MCF 10A (cell line): ENCODE measurements at regions not wholly inside any gene's neighbourhood (a gene's known extent, or its start where the extent isn't known, plus 50 kb on each side); places are given as distances from the start of the nearest gene placed in this dataset.

Experiments
- BruUV-seq: library from RNA; stranded (reverse); fragments of 400-500 nt; replicated peaks from 2 replicates; lab custom pipeline; 2021; lab: Mats Ljungman, UMichigan
- CTCF ChIA-PET: fragments of 300-600 bp; sonication (Branson Sonifier 250); formaldehyde crosslinking; extraction: SDS; loops from one replicate; lab custom pipeline; 2021; ENCODE audit warnings: antibody characterized with exemption, inconsistent platforms; lab: Yijun Ruan, JAX
- POLR2A ChIA-PET: fragments of 300-600, 350-650 bp; sonication (Branson Sonifier 250); formaldehyde crosslinking; extraction: SDS; loops from one replicate; lab custom pipeline; 2020; ENCODE audit warnings: antibody characterized with exemption, inconsistent platforms; lab: Yijun Ruan, JAX
- DNase-seq: peaks from one replicate; pipeline ENCODE4 v3.0.0-alpha.2; 2018; ENCODE audit not compliant: unreplicated experiment
- H3K27ac Mint-ChIP-seq: one replicate; pipeline ENCODE4 v1.8.0; 2022; ENCODE audit warnings: mild to moderate bottlenecking, low read depth, mixed read lengths; ENCODE audit not compliant: unreplicated experiment
- H3K27me3 Mint-ChIP-seq: one replicate; pipeline ENCODE4 v1.8.0; 2022; ENCODE audit warnings: mixed read lengths; ENCODE audit not compliant: insufficient read depth, unreplicated experiment
- H3K36me3 Mint-ChIP-seq: one replicate; pipeline ENCODE4 v1.8.0; 2022; ENCODE audit warnings: mild to moderate bottlenecking, moderate library complexity, mixed read lengths; ENCODE audit not compliant: insufficient read depth, unreplicated experiment
- H3K4me1 Mint-ChIP-seq: one replicate; pipeline ENCODE4 v1.8.0; 2022; ENCODE audit warnings: mixed read lengths; ENCODE audit not compliant: insufficient read depth, unreplicated experiment
- H3K4me3 Mint-ChIP-seq: one replicate; pipeline ENCODE4 v1.8.0; 2022; ENCODE audit warnings: mild to moderate bottlenecking, moderate library complexity, mixed read lengths; ENCODE audit not compliant: unreplicated experiment
- H3K9me3 Mint-ChIP-seq: one replicate; pipeline ENCODE4 v1.8.0; 2022; ENCODE audit warnings: mixed read lengths; ENCODE audit not compliant: unreplicated experiment
- intact Hi-C: fragments of 100-400 bp; cut with micrococcal nuclease; formaldehyde crosslinking; loops from 2 replicates; pipeline ENCODE4 v1.14.1; 2022
- TF ChIP-seq, protein P1 (sequence below): fragments of 200-600 bp; IDR thresholded peaks from one replicate; pipeline ENCODE4 v1.8.0; 2022; ENCODE audit warnings: antibody characterized with exemption, mild to moderate bottlenecking; ENCODE audit not compliant: unreplicated experiment

- TF ChIP-seq, protein P1, sequence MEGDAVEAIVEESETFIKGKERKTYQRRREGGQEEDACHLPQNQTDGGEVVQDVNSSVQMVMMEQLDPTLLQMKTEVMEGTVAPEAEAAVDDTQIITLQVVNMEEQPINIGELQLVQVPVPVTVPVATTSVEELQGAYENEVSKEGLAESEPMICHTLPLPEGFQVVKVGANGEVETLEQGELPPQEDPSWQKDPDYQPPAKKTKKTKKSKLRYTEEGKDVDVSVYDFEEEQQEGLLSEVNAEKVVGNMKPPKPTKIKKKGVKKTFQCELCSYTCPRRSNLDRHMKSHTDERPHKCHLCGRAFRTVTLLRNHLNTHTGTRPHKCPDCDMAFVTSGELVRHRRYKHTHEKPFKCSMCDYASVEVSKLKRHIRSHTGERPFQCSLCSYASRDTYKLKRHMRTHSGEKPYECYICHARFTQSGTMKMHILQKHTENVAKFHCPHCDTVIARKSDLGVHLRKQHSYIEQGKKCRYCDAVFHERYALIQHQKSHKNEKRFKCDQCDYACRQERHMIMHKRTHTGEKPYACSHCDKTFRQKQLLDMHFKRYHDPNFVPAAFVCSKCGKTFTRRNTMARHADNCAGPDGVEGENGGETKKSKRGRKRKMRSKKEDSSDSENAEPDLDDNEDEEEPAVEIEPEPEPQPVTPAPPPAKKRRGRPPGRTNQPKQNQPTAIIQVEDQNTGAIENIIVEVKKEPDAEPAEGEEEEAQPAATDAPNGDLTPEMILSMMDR: peak; percentile 20
- ChIA-PET CTCF (interaction anchor here (0.6 to 1.4 kb wide), 6 partner anchors 13 to 299 kb away, joined by 3 to 5 read pairs (median 4); no protein-coding TSS in a partner anchor), POLR2A (no interaction called here)
- H3K27me3 Mint-ChIP-seq: no peaks in the 10 kb centered on the region
- no TSS peak for BruUV-seq
- peaks cover 18% of the 10 kb centered on the region for H3K9me3 Mint-ChIP-seq
- intact Hi-C loops: loop anchor here (1.0 kb wide), 1 partner anchor 396 kb away; no protein-coding TSS in a partner anchor
- H3K4me1 Mint-ChIP-seq: no peaks in the 10 kb centered on the region
- peaks cover 6% of the 10 kb centered on the region for H3K36me3 Mint-ChIP-seq
- no peak overlapping the region for H3K27ac Mint-ChIP-seq
- DNase-seq: peak; percentile 20
- H3K4me3 Mint-ChIP-seq: no peak overlapping the region
Measured at GRCh38 chr4:13248621-13249298, 235.4 kb downstream of the RAB28 start.

DNA sequence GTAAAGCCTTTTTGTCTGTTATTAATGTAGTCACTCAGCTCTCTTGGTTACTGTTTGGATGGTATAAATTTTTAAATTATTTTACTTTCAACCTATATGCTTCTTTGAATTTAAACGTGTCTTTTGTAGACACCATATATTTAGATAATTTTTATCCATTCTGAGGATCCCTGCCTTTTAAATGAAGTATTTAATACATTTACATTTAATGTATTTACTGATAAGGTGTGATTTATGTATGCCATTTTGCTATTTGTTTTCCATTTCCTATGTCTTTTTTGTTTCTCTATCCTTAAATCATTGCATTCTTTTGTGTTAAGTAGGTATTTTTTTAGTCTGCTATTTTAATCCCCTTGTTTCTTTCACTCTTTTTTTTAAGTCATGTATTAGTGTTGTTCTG, 238.0 kb downstream of the RAB28 start:
- BruUV-seq: no TSS peak
- POLR2A ChIA-PET: no interaction called here
- Mint-ChIP-seq H3K36me3 (peaks cover 6% of the 10 kb centered on the region), H3K4me3 (no peak overlapping the region), H3K9me3 (peaks cover 23% of the 10 kb centered on the region), H3K27ac (no peak overlapping the region), H3K27me3 (no peaks in the 10 kb centered on the region), H3K4me1 (no peaks in the 10 kb centered on the region)
- CTCF ChIA-PET: interaction anchor here (0.6 kb wide), 2 partner anchors 121 to 345 kb away, joined by 3 to 5 read pairs; no protein-coding TSS in a partner anchor
- DNase-seq: no peak
- intact Hi-C loops: no loop called here
- TF ChIP-seq, protein P1: no peak

- H3K27me3 Mint-ChIP-seq: no peaks in the 10 kb centered on the region
- TF ChIP-seq, protein P1: no peak
- intact Hi-C loops: no loop called here
- no peaks in the 10 kb centered on the region for H3K4me1 Mint-ChIP-seq
- H3K4me3 Mint-ChIP-seq: no peak overlapping the region
- ChIA-PET POLR2A (interaction anchor here (0.6 kb wide), 1 partner anchor 197 kb away, joined by 3 read pairs; no protein-coding TSS in a partner anchor), CTCF (interaction anchor here (0.8 kb wide), 1 partner anchor 38 kb away, joined by 3 read pairs; no protein-coding TSS in a partner anchor)
- H3K36me3 Mint-ChIP-seq: peaks cover 6% of the 10 kb centered on the region
- peaks cover 23% of the 10 kb centered on the region for H3K9me3 Mint-ChIP-seq
- BruUV-seq: no TSS peak
- no peak for DNase-seq
- H3K27ac Mint-ChIP-seq: no peak overlapping the region
Measured at GRCh38 chr4:13244444-13244843, 239.7 kb downstream of the RAB28 start.

- TF ChIP-seq, protein P1: no peak
- no TSS peak for BruUV-seq
- CTCF ChIA-PET: interaction anchor here (0.7 kb wide), 1 partner anchor 28 kb away, joined by 3 read pairs; no protein-coding TSS in a partner anchor
Measured at GRCh38 chr4:13243152-13243551, 241.0 kb downstream of the RAB28 start.

More at GRCh38 chr4:13243152-13243551, 241.0 kb downstream of the RAB28 start:
- no peak for DNase-seq
- Mint-ChIP-seq H3K27ac (no peak overlapping the region), H3K4me1 (no peaks in the 10 kb centered on the region), H3K36me3 (peaks cover 4% of the 10 kb centered on the region), H3K27me3 (no peaks in the 10 kb centered on the region), H3K4me3 (no peak overlapping the region), H3K9me3 (peaks cover 23% of the 10 kb centered on the region)
- POLR2A ChIA-PET: no interaction called here
- intact Hi-C loops: no loop called here
